ENCODE measurements at regions not wholly inside any gene's neighbourhood (a gene's known extent, or its start where the extent isn't known, plus 50 kb on each side); places are given as distances from the start of the nearest gene placed in this dataset.

DNA sequence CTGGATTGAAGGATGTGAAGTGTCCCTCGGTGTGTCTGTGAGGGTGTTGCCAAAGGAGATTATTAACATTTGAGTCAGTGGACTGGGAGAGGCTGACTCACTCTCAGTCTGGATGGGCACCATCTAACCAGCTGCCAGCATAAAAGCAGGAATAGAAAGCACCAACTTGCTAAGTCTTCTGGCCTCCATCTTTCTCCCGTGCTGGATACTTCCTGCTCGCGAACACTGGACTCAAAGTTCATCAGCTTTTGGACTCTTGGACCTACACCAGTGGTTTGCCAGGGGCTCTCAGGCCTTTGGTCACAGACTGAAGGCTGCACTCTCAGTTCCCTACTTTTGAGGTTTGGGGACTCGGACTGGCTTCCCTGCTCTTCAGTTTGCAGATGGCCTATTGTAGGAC is 220.3 kb upstream of the LRFN2 start:
- Histone ChIP-seq H3K27me3 (ENCODE audit: control insufficient read depth in 2 of 2, insufficient read depth in 2 of 2, low read length in 2 of 2) (no peaks in the 10 kb centered on the region), H3K4me2 (ENCODE audit: insufficient read depth, low read length) (no peak overlapping the region), H4K20me1 (replicated peaks; ENCODE audit: control insufficient read depth, extremely low read depth, insufficient read depth, low read length) (no peaks in the 10 kb centered on the region), H3K9ac (replicated peaks; ENCODE audit: extremely low read depth, insufficient read depth, low read length) (no peak overlapping the region), H2AFZ (ENCODE audit: low read depth, low read length) (no peak overlapping the region), H3K4me1 (ENCODE audit: control insufficient read depth, extremely low read depth, insufficient read depth, low read length) (no peaks in the 10 kb centered on the region), H3K27ac (ENCODE audit: insufficient read depth, low read depth, low read length) (no peak overlapping the region), H3K9me1 (replicated peaks; ENCODE audit: control insufficient read depth, extremely low read depth, insufficient read depth, low read length) (no peaks in the 10 kb centered on the region), H3K79me2 (ENCODE audit: control insufficient read depth, insufficient read depth, low read length) (no peaks in the 10 kb centered on the region), H3K4me3 (replicated peaks in 1 of 3; ENCODE audit: insufficient read depth in 1 of 3, low read depth in 1 of 3, low read length in 3 of 3) (no peak overlapping the region), H3K9me3 (replicated peaks; ENCODE audit: control insufficient read depth, insufficient read depth, low read length) (no peaks in the 10 kb centered on the region), H3K36me3 (ENCODE audit: control insufficient read depth in 2 of 2, extremely low read depth in 1 of 2, insufficient read depth in 2 of 2, low read length in 2 of 2) (no peaks in the 10 kb centered on the region)
- POLR2A ChIA-PET: no interaction called here
- DNase-seq (ENCODE audit: low read depth, low spot score): no peak
- intact Hi-C loops (cut with micrococcal nuclease) (no loop called here), dilution Hi-C loops (cut with MboI; ENCODE audit: extremely low pct_ligation_motif_present, low sequenced_read_pairs) (no loop called here)
- CTCF ChIA-PET: no interaction called here
- no TSS peak for BruUV-seq (replicated peaks)
- TF ChIP-seq, protein P1, sequence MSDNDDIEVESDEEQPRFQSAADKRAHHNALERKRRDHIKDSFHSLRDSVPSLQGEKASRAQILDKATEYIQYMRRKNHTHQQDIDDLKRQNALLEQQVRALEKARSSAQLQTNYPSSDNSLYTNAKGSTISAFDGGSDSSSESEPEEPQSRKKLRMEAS (IDR thresholded peaks at IDR 0.05; ENCODE audit: insufficient read depth, insufficient read length): no peak
- TF ChIP-seq GATA2 (IDR thresholded peaks at IDR 0.05; ENCODE audit: insufficient read depth, insufficient read length, low read depth, low read length) (no peak), FOS (IDR thresholded peaks at IDR 0.05; ENCODE audit: borderline replicate concordance, insufficient read depth, low read length) (peak; percentile 63)
- TF ChIP-seq, protein P2, sequence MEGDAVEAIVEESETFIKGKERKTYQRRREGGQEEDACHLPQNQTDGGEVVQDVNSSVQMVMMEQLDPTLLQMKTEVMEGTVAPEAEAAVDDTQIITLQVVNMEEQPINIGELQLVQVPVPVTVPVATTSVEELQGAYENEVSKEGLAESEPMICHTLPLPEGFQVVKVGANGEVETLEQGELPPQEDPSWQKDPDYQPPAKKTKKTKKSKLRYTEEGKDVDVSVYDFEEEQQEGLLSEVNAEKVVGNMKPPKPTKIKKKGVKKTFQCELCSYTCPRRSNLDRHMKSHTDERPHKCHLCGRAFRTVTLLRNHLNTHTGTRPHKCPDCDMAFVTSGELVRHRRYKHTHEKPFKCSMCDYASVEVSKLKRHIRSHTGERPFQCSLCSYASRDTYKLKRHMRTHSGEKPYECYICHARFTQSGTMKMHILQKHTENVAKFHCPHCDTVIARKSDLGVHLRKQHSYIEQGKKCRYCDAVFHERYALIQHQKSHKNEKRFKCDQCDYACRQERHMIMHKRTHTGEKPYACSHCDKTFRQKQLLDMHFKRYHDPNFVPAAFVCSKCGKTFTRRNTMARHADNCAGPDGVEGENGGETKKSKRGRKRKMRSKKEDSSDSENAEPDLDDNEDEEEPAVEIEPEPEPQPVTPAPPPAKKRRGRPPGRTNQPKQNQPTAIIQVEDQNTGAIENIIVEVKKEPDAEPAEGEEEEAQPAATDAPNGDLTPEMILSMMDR (IDR thresholded peaks at IDR 0.05; ENCODE audit: extremely low read depth in 1 of 2, insufficient read depth in 1 of 2, low read depth in 1 of 2, low read length in 2 of 2): no peak
- FAIRE-seq: no peak

DNA sequence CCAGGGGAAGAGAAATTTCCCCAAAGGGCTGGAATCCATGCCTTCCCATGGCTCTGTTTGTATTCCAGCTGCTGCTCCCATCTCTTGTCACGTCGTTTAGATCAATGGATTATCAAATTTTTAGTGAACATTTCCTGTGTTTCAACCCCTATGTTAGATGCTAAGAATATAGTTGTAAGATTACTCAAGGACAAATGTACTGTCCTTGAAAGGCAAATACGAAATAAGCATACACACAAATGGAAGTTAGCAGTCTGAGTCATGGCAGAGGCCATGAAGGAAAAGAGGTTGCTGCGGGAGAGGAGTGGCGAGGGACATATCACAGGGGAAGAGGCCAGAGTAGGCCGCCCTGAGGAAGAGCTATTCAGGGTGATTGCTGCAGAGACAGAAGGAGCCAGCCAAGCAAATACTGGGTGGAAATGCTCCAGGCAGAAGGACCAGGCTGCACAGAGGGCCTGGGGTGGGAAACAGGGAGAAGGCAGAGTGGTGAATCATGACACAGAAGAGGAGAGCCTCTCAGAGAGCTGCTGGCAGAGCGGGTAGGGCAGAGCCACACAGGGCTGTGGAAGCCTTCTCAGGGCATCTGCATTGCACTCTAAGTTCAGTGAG is 219.2 kb upstream of the LRFN2 start:
- no peaks in the 10 kb centered on the region for H3K4me1 ChIP-seq (ENCODE audit: control insufficient read depth, extremely low read depth, insufficient read depth, low read length)
- no peaks in the 10 kb centered on the region for H3K79me2 ChIP-seq (ENCODE audit: control insufficient read depth, insufficient read depth, low read length)
- no peaks in the 10 kb centered on the region for H3K9me3 ChIP-seq (replicated peaks; ENCODE audit: control insufficient read depth, insufficient read depth, low read length)
- H3K36me3 ChIP-seq (ENCODE audit: control insufficient read depth in 2 of 2, extremely low read depth in 1 of 2, insufficient read depth in 2 of 2, low read length in 2 of 2): no peaks in the 10 kb centered on the region
- no peaks in the 10 kb centered on the region for H3K27me3 ChIP-seq (ENCODE audit: control insufficient read depth in 2 of 2, insufficient read depth in 2 of 2, low read length in 2 of 2)
- no peak overlapping the region for H3K4me2 ChIP-seq (ENCODE audit: insufficient read depth, low read length)
- no peaks in the 10 kb centered on the region for H3K9me1 ChIP-seq (replicated peaks; ENCODE audit: control insufficient read depth, extremely low read depth, insufficient read depth, low read length)
- FAIRE-seq (no peak), DNase-seq (ENCODE audit: low read depth, low spot score) (no peak)
- dilution Hi-C loops (cut with MboI; ENCODE audit: extremely low pct_ligation_motif_present, low sequenced_read_pairs) (no loop called here), intact Hi-C loops (cut with micrococcal nuclease) (no loop called here)
- no peaks in the 10 kb centered on the region for H4K20me1 ChIP-seq (replicated peaks; ENCODE audit: control insufficient read depth, extremely low read depth, insufficient read depth, low read length)
- ChIA-PET CTCF (no interaction called here), POLR2A (no interaction called here)
- TF ChIP-seq GATA2 (IDR thresholded peaks at IDR 0.05; ENCODE audit: insufficient read depth, insufficient read length, low read depth, low read length) (no peak), EZH2 (IDR thresholded peaks at IDR 0.05; ENCODE audit: borderline replicate concordance, low read depth, low read length, severe bottlenecking) (no peak), FOS (IDR thresholded peaks at IDR 0.05; ENCODE audit: borderline replicate concordance, insufficient read depth, low read length) (no peak), MYC (IDR thresholded peaks at IDR 0.05; ENCODE audit: low read depth, low read length) (no peak), POLR2A (IDR thresholded peaks at IDR 0.05; ENCODE audit: low read depth, low read length) (no peak), JUN (IDR thresholded peaks at IDR 0.05; ENCODE audit: borderline replicate concordance, insufficient read depth, insufficient read length, low read depth) (no peak), POLR2AphosphoS5 (IDR thresholded peaks at IDR 0.05; ENCODE audit: insufficient read depth, low read depth, low read length) (no peak)
- TF ChIP-seq, protein P2 (IDR thresholded peaks at IDR 0.05; ENCODE audit: extremely low read depth in 1 of 2, insufficient read depth in 1 of 2, low read depth in 1 of 2, low read length in 2 of 2): no peak
- TF ChIP-seq, protein P1 (IDR thresholded peaks at IDR 0.05; ENCODE audit: insufficient read depth, insufficient read length): no peak
- no peak overlapping the region for H3K4me3 ChIP-seq (replicated peaks in 1 of 3; ENCODE audit: insufficient read depth in 1 of 3, low read depth in 1 of 3, low read length in 3 of 3)
- BruUV-seq (replicated peaks): no TSS peak
- H3K9ac ChIP-seq (replicated peaks; ENCODE audit: extremely low read depth, insufficient read depth, low read length): no peak overlapping the region
- H2AFZ ChIP-seq (ENCODE audit: low read depth, low read length): no peak overlapping the region
- no peak overlapping the region for H3K27ac ChIP-seq (ENCODE audit: insufficient read depth, low read depth, low read length)
